ENCODE measurements at regions not wholly inside any gene's neighbourhood (a gene's known extent, or its start where the extent isn't known, plus 50 kb on each side); places are given as distances from the start of the nearest gene placed in this dataset.
A peak's percentile ranks its signal among the peaks of the same experiment; 100 is the strongest.

DNA sequence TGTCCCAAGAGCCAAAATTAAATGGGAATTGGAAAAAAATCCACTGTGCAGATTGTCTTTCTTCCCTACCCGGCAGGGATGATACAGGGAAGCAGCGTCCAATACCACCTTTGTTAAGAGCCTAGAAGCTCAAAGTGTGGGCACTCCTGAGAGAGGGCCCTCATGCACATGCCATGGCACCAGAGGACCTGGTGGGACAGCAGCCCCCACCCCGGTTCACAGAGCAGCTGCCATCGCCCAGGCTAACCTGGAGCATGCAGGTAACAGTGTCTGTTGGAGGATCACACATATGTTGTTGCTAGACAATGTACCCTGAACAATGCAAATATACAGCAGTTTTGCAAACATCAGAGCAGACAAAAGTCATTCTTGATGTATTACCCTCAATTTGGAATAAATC lies 206.5 kb downstream of the TJP1 start:
- H3K36me3 ChIP-seq: no peaks in the 10 kb centered on the region
- TF ChIP-seq POLR2A (IDR thresholded peaks at IDR 0.05): no peak
- TF ChIP-seq POLR2AphosphoS5 (IDR thresholded peaks at IDR 0.05): no peak
- no peak for TF ChIP-seq EP300 (IDR thresholded peaks at IDR 0.05; ENCODE audit: low read depth)
- TF ChIP-seq, protein P1, sequence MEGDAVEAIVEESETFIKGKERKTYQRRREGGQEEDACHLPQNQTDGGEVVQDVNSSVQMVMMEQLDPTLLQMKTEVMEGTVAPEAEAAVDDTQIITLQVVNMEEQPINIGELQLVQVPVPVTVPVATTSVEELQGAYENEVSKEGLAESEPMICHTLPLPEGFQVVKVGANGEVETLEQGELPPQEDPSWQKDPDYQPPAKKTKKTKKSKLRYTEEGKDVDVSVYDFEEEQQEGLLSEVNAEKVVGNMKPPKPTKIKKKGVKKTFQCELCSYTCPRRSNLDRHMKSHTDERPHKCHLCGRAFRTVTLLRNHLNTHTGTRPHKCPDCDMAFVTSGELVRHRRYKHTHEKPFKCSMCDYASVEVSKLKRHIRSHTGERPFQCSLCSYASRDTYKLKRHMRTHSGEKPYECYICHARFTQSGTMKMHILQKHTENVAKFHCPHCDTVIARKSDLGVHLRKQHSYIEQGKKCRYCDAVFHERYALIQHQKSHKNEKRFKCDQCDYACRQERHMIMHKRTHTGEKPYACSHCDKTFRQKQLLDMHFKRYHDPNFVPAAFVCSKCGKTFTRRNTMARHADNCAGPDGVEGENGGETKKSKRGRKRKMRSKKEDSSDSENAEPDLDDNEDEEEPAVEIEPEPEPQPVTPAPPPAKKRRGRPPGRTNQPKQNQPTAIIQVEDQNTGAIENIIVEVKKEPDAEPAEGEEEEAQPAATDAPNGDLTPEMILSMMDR (IDR thresholded peaks at IDR 0.05): no peak
- WGBS, 2 donors (ENCODE audit: low coverage in 1 of 2): 72 to 90% methylated on average over 2 to 4 of the region's 4 CpGs
- no peaks in the 10 kb centered on the region for H3K9me3 ChIP-seq
- H3K27ac ChIP-seq: no peak overlapping the region
- no peaks in the 10 kb centered on the region for H3K4me1 ChIP-seq
- intact Hi-C loops (cut with DNase I; ENCODE audit: low total_unique reads): no loop called here
- no peak overlapping the region for H3K4me3 ChIP-seq
- in situ Hi-C loops (cut with MboI; ENCODE audit: low pct_ligation_motif_present in 1 of 4, low pct_unique_long_range_greater_than_20kb in 1 of 4, low sequenced_read_pairs in 3 of 4): loop anchor here in 1 of 4 donors (25.0 kb wide), 1 partner anchor 103 kb away; no protein-coding TSS in a partner anchor
- H3K27me3 ChIP-seq: peaks cover 5% of the 10 kb centered on the region
- no peak for DNase-seq

DNA sequence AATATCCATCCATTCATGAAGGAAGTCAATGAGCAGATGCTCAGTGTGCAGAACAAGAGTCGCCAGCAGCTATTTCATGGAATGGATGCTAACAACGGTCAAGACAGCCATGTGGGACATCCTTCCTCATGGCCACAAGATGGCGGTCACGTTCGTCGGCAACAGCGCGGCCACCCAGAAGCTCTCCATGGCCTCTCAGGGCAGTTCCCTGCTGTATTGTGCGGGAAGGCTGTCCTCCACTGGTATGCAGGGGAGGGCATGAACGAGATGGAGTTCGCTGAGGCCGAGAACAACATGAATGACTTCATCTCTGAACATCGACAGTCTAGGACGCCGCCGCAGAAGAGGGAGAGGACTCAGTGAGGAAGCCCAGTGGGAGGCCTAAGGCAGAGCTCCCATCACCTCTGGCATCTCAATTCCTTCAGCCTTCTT lies 208.3 kb downstream of the TJP1 start:
- H3K4me3 ChIP-seq: no peak overlapping the region
- intact Hi-C loops (cut with DNase I; ENCODE audit: low total_unique reads) (no loop called here), in situ Hi-C loops (cut with MboI; ENCODE audit: low pct_ligation_motif_present in 1 of 4, low pct_unique_long_range_greater_than_20kb in 1 of 4, low sequenced_read_pairs in 3 of 4) (loop anchor here in 1 of 4 donors (25.0 kb wide), 1 partner anchor 102 kb away; no protein-coding TSS in a partner anchor)
- no peaks in the 10 kb centered on the region for H3K36me3 ChIP-seq
- 50 to 90% methylated on average over 2 to 16 of the region's 16 CpGs for WGBS, 2 donors (ENCODE audit: low coverage in 1 of 2)
- TF ChIP-seq EP300 (IDR thresholded peaks at IDR 0.05; ENCODE audit: low read depth) (no peak), POLR2AphosphoS5 (IDR thresholded peaks at IDR 0.05) (no peak), POLR2A (IDR thresholded peaks at IDR 0.05) (no peak)
- TF ChIP-seq, protein P1 (IDR thresholded peaks at IDR 0.05): peak in 2 of 5 experiments; percentile 4 to 9
- no peak overlapping the region for H3K27ac ChIP-seq
- H3K27me3 ChIP-seq: peaks cover 5% of the 10 kb centered on the region
- H3K9me3 ChIP-seq: no peaks in the 10 kb centered on the region
- no peak for DNase-seq
- no peaks in the 10 kb centered on the region for H3K4me1 ChIP-seq

DNA sequence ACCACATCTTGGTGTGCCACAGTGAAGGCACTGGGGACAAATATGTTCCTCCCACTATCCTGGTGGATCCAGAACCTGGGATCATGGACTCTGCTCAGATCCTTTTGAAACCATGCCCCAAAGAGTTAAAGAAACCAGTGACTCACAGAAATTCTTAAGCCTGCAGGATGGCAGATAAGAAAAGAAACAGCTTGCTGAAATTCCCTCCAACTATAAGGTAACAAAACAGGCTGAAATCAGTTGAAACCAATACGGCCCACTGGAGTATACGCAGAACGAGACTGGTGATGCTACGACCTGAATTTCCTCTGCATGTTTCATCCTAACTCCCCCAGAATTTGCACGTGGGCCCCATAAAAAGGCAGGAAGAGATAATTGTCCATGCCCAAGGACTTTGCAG lies 209.6 kb downstream of the TJP1 start:
- intact Hi-C loops (cut with DNase I; ENCODE audit: low total_unique reads): no loop called here

GRCh38 chr15:29612096-29612495 lies 210.2 kb downstream of the TJP1 start:
- TF ChIP-seq EP300 (IDR thresholded peaks at IDR 0.05; ENCODE audit: low read depth) (no peak), POLR2A (IDR thresholded peaks at IDR 0.05) (no peak), POLR2AphosphoS5 (IDR thresholded peaks at IDR 0.05) (no peak)
- TF ChIP-seq, protein P1 (IDR thresholded peaks at IDR 0.05): no peak
- Histone ChIP-seq H3K36me3 (no peaks in the 10 kb centered on the region), H3K27ac (no peak overlapping the region), H3K4me3 (no peak overlapping the region), H3K27me3 (peaks cover 5% of the 10 kb centered on the region), H3K9me3 (no peaks in the 10 kb centered on the region), H3K4me1 (no peaks in the 10 kb centered on the region)
- no peak for DNase-seq
- WGBS, 2 donors (ENCODE audit: low coverage in 1 of 2): 47 to 62% methylated on average over 6 of the region's 6 CpGs
- in situ Hi-C loops (cut with MboI; ENCODE audit: low pct_ligation_motif_present in 1 of 4, low pct_unique_long_range_greater_than_20kb in 1 of 4, low sequenced_read_pairs in 3 of 4): loop anchor here in 1 of 4 donors (25.0 kb wide), 1 partner anchor 100 kb away; no protein-coding TSS in a partner anchor
- intact Hi-C loops (cut with DNase I; ENCODE audit: low total_unique reads): no loop called here

More for the DNA sequence above, 209.6 kb downstream of the TJP1 start:
- Histone ChIP-seq H3K4me1 (no peaks in the 10 kb centered on the region), H3K36me3 (no peaks in the 10 kb centered on the region), H3K27me3 (peaks cover 5% of the 10 kb centered on the region), H3K9me3 (no peaks in the 10 kb centered on the region), H3K4me3 (no peak overlapping the region), H3K27ac (no peak overlapping the region)
- no peak for TF ChIP-seq EP300 (IDR thresholded peaks at IDR 0.05; ENCODE audit: low read depth)
- WGBS, 2 donors (ENCODE audit: low coverage in 1 of 2): 66% methylated on average over 5 of the region's 5 CpGs; no CpG with 5 or more reads in 1 of the 2 donors
- in situ Hi-C loops (cut with MboI; ENCODE audit: low pct_ligation_motif_present in 1 of 4, low pct_unique_long_range_greater_than_20kb in 1 of 4, low sequenced_read_pairs in 3 of 4): loop anchor here in 1 of 4 donors (25.0 kb wide), 1 partner anchor 100 kb away; no protein-coding TSS in a partner anchor
- DNase-seq: no peak

- Histone ChIP-seq H3K27ac (no peak overlapping the region), H3K4me3 (no peak overlapping the region), H3K27me3 (peaks cover 5% of the 10 kb centered on the region), H3K4me1 (no peaks in the 10 kb centered on the region), H3K9me3 (no peaks in the 10 kb centered on the region), H3K36me3 (no peaks in the 10 kb centered on the region)
- in situ Hi-C loops (cut with MboI; ENCODE audit: low pct_ligation_motif_present in 1 of 4, low pct_unique_long_range_greater_than_20kb in 1 of 4, low sequenced_read_pairs in 3 of 4) (loop anchor here in 1 of 4 donors (25.0 kb wide), 1 partner anchor 99 kb away; no protein-coding TSS in a partner anchor), intact Hi-C loops (cut with DNase I; ENCODE audit: low total_unique reads) (no loop called here)
- WGBS, 2 donors (ENCODE audit: low coverage in 1 of 2): 38 to 71% methylated on average over 3 of the region's 3 CpGs
- TF ChIP-seq POLR2AphosphoS5 (IDR thresholded peaks at IDR 0.05) (no peak), EP300 (IDR thresholded peaks at IDR 0.05; ENCODE audit: low read depth) (no peak), POLR2A (IDR thresholded peaks at IDR 0.05) (no peak)
- TF ChIP-seq, protein P1 (IDR thresholded peaks at IDR 0.05): no peak
- no peak for DNase-seq
Measured at GRCh38 chr15:29611057-29611456, 211.2 kb downstream of the TJP1 start.
